Lower leg skin (tissue), 3 donors: ENCODE measurements at regions not wholly inside any gene's neighbourhood (a gene's known extent, or its start where the extent isn't known, plus 50 kb on each side); places are given as distances from the start of the nearest gene placed in this dataset.

Experiments
- POLR2A ChIP-seq, 2 donors: fragments of 450-650 bp; IDR thresholded peaks; one replicate each; pipeline ENCODE4 v1.6.1; 2016 to 2017; ENCODE audit warnings: antibody characterized with exemption in 2 of 2, mild to moderate bottlenecking in 1 of 2, moderate library complexity in 1 of 2
- TF ChIP-seq, protein P1 (sequence below), 3 donors: fragments of 450-650 bp; IDR thresholded peaks; one replicate each; pipeline ENCODE4 v1.5.1; 2016; ENCODE audit warnings: antibody characterized with exemption in 3 of 3, mild to moderate bottlenecking in 3 of 3, moderate library complexity in 2 of 3

DNA sequence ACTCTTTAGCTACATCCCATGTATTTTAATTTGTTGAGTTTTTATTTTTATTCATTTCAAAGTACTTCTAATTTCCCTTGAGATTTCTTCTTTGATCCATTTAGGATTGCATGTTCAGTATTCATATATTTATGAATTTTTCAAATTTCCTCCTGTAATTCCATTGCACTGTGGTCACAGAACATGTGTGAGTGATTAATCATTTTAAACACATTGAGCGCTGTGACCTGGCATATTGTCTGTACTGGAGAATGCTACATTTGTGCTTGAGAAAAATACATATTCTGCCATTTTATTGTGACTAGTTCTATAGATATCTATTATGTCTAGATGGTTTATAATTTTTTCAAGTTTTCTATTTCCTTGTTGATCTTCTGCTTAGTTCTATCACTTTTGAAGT, 353.7 kb downstream of the RAD51AP2 start:
- TF ChIP-seq, protein P1, sequence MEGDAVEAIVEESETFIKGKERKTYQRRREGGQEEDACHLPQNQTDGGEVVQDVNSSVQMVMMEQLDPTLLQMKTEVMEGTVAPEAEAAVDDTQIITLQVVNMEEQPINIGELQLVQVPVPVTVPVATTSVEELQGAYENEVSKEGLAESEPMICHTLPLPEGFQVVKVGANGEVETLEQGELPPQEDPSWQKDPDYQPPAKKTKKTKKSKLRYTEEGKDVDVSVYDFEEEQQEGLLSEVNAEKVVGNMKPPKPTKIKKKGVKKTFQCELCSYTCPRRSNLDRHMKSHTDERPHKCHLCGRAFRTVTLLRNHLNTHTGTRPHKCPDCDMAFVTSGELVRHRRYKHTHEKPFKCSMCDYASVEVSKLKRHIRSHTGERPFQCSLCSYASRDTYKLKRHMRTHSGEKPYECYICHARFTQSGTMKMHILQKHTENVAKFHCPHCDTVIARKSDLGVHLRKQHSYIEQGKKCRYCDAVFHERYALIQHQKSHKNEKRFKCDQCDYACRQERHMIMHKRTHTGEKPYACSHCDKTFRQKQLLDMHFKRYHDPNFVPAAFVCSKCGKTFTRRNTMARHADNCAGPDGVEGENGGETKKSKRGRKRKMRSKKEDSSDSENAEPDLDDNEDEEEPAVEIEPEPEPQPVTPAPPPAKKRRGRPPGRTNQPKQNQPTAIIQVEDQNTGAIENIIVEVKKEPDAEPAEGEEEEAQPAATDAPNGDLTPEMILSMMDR (IDR thresholded peaks at IDR 0.05), result no peak
- TF ChIP-seq POLR2A (IDR thresholded peaks at IDR 0.05), result no peak
